Eye (tissue), 1 donor: ENCODE measurements at regions not wholly inside any gene's neighbourhood (a gene's known extent, or its start where the extent isn't known, plus 50 kb on each side); places are given as distances from the start of the nearest gene placed in this dataset.
A peak's percentile ranks its signal among the peaks of the same experiment; 100 is the strongest.
"Not testable (repeated sequence)": the region's sequence is repeated elsewhere in the genome, so short reads cannot be mapped to it uniquely, and the experiment has no call there.

Experiments used
- DNase-seq: peaks from one replicate; pipeline ENCODE4 v3.0.0-alpha.2; 2015

GRCh38 chrY:16480031-16480430 lies 1400.0 kb downstream of the CDY2B start:
- no peak for DNase-seq

DNA sequence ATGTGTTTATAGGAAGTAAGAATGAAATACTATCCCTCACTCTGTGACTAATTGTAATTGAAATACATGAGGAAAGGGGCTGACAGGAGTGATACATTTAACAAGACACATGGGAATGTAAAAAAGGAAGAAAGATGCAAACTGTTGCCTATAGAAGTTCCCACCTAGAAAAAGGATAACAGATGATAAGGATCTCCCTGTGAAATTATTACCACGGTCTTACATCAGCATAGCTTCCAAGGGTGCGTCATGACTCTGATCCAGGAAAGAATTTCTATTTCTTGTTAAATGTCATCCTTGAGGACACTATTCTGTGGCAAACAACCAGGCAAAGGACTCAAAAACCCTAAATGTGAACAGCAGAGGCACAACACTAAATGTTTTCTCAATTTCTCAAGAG lies 1406.0 kb downstream of the CDY2B start:
- DNase-seq, result no peak

DNA sequence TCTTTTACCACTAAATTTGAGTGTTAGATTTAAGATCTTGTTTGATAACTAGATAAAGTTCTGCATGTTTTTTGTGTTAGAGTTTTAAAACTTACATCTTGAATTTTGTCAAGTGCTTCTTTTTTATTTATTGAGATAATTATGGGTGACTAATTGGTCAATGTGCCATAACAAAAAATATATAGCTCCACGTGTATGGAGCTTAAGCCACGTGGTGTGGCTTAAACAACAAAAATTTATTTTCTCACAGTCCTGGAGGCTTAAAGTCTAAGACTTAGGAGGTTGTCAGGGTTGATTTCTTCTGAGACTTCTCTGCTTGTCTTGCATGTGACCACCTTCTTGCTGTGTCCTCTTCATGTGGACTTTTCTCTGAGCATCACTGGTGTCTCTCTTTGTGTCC lies 1425.2 kb downstream of the CDY2B start:
- no peak for DNase-seq

GRCh38 chrY:16446152-16446551 lies 1433.9 kb downstream of the CDY2B start:
- peak; percentile 0 for DNase-seq

GRCh38 chrY:16409206-16409923 lies 1470.7 kb downstream of the CDY2B start:
- not testable (repeated sequence) for DNase-seq

- not testable (repeated sequence) for DNase-seq
Measured at GRCh38 chrY:16379458-16379857, 1500.6 kb downstream of the CDY2B start.

DNA sequence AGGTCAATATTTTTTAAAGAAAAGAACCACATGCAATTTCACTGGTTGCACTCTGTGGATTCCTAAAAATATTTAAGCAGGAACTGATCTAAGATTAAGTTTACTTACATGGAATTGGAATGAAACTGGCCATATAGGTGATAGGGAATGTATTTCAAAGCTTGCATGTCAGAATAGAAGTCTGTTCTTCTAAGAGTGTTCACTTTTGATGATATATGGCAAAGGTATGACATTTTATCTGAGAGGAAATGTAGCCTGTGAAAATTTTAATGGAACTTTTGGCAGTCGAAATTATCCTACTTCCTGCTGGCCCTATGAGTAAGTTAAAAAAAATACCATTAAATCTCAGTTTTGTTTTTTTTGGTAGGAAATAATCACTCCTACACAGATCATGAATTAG lies 1538.4 kb downstream of the CDY2B start:
- DNase-seq, result not testable (repeated sequence)

DNA sequence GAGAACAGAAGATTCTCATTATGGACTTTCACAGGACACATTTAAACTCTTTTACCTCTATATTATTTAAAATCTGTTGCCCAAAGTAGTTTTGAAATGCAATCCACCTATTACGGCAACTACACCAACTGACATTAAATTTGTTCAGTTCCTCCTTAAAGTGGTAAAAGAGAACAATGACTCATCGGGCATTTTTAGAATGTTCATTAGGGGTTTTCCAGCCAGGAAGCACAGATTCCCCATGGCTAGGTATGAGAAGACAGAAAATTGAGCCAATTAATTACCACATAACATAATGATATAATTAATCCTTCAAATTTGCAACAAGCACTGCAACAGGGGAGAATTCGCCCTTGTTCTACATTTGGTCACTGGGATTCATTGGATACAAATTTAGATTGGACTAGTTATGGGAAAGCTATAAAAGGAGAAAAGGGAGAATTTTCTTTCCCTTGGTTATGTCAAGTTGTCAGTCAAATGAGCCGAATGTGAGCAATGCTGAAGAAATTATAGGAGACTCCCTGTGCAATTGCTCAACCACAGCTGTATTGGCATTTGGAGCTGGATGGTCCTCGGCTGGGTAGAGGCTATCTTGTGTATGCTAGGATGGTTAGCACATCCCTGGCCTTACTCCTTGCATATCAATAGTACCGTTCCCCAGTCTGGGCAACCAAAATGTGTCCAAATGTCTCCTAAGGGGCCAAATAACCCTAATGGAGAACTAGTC lies 1549.8 kb downstream of the CDY2B start:
- not testable (repeated sequence) for DNase-seq

DNA sequence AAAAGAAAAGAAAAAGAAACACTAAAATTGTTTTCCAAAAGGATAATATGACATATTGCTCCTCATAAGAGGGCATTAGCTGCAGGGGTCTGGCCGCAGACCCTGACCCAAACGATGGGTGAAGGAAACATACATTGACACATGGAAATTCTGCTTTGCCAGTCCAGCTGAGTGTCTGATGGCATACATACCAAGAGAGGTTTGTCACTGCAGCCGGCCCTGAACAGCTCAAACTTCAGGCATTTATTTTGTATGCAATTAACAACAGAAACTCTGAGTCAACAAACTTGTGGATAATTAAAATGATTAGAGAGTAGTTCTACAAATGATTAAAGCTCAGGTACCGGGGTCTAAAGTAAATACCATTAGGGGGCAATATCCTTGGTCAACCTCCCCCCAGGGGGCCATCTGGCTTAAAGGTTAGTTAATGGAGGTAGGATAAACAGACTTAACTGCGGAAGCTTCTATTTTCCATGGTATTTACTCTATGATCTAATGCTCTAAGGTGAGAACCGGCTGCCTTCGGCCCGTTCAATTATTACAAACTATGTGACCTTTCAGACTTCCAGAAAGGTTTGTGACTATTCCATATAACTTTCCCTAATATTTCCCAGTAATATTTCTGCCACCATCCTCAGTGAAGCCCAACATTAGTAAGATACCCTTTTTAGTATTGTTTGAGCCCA lies 1550.7 kb downstream of the CDY2B start:
- not testable (repeated sequence) for DNase-seq
